HepG2 (cell line): ENCODE measurements at regions not wholly inside any gene's neighbourhood (a gene's known extent, or its start where the extent isn't known, plus 50 kb on each side); places are given as distances from the start of the nearest gene placed in this dataset.

Source experiments
- MAFK ChIP-seq, 2 experiments: IDR thresholded peaks in 1 of 2; conservative IDR thresholded peaks in 1 of 2; 2 replicates each; pipeline ENCODE4 v1.6.1; 2011; ENCODE audit warnings: improper control_type of control experiment in 2 of 2, low read length in 2 of 2
- MLX ChIP-seq: IDR thresholded peaks from 2 replicates; pipeline ENCODE4 v1.6.1; 2016
- ZBTB8A ChIP-seq: sonication (generic); formaldehyde crosslinking; IDR thresholded peaks from 2 replicates; pipeline ENCODE4 v1.4.0; 2020; ENCODE audit warnings: mild to moderate bottlenecking, low read depth, missing genetic modification reagents, borderline replicate concordance
- TF ChIP-seq, protein P1 (sequence below): sonication (generic); formaldehyde crosslinking; IDR thresholded peaks from 2 replicates; pipeline ENCODE4 v1.4.0; 2020; ENCODE audit warnings: missing genetic modification reagents

- no peak for TF ChIP-seq MLX (CRISPR knock-in tag)
- no peak for TF ChIP-seq MAFK (conservative IDR thresholded peaks at IDR 0.05 in 1 of 2, IDR thresholded peaks at IDR 0.05 in 1 of 2; ENCODE audit: low read length in 2 of 2)
- TF ChIP-seq, protein P1, sequence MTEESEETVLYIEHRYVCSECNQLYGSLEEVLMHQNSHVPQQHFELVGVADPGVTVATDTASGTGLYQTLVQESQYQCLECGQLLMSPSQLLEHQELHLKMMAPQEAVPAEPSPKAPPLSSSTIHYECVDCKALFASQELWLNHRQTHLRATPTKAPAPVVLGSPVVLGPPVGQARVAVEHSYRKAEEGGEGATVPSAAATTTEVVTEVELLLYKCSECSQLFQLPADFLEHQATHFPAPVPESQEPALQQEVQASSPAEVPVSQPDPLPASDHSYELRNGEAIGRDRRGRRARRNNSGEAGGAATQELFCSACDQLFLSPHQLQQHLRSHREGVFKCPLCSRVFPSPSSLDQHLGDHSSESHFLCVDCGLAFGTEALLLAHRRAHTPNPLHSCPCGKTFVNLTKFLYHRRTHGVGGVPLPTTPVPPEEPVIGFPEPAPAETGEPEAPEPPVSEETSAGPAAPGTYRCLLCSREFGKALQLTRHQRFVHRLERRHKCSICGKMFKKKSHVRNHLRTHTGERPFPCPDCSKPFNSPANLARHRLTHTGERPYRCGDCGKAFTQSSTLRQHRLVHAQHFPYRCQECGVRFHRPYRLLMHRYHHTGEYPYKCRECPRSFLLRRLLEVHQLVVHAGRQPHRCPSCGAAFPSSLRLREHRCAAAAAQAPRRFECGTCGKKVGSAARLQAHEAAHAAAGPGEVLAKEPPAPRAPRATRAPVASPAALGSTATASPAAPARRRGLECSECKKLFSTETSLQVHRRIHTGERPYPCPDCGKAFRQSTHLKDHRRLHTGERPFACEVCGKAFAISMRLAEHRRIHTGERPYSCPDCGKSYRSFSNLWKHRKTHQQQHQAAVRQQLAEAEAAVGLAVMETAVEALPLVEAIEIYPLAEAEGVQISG (CRISPR knock-in tag): no peak
- no peak for TF ChIP-seq ZBTB8A
These were observed 91.5 kb downstream of the PJA1 start for GRCh38 chrX:69073721-69074120.
